Activated CD4-positive, alpha-beta T cell treated with anti-CD3 and anti-CD28 coated beads, Interleukin-2, amount 10 ng/mL, durations not matched to agents 24 days and 14 days (primary cell): ENCODE measurements at regions not wholly inside any gene's neighbourhood (a gene's known extent, or its start where the extent isn't known, plus 50 kb on each side); places are given as distances from the start of the nearest gene placed in this dataset.

ENCODE experiments used
- DNase-seq: peaks from one replicate; pipeline ENCODE4 v3.0.0; 2022
- H3K27ac Mint-ChIP-seq: one replicate; pipeline ENCODE4 v1.8.0; 2022; ENCODE audit warnings: mild to moderate bottlenecking, mixed read lengths
- H3K27me3 Mint-ChIP-seq: one replicate; pipeline ENCODE4 v1.8.0; 2022; ENCODE audit warnings: mixed read lengths
- H3K36me3 Mint-ChIP-seq: one replicate; pipeline ENCODE4 v1.8.0; 2022; ENCODE audit warnings: low read depth, mild to moderate bottlenecking, mixed read lengths
- H3K4me1 Mint-ChIP-seq: one replicate; pipeline ENCODE4 v1.8.0; 2021; ENCODE audit warnings: mixed read lengths
- H3K4me3 Mint-ChIP-seq: one replicate; pipeline ENCODE4 v1.8.0; 2022; ENCODE audit warnings: mild to moderate bottlenecking, moderate library complexity, mixed read lengths
- H3K9me3 Mint-ChIP-seq: one replicate; pipeline ENCODE4 v1.8.0; 2021; ENCODE audit warnings: mixed read lengths
- intact Hi-C: fragments of 100-400 bp; cut with micrococcal nuclease; formaldehyde crosslinking; loops from one replicate; pipeline ENCODE4 v1.15.1; 2023

DNA sequence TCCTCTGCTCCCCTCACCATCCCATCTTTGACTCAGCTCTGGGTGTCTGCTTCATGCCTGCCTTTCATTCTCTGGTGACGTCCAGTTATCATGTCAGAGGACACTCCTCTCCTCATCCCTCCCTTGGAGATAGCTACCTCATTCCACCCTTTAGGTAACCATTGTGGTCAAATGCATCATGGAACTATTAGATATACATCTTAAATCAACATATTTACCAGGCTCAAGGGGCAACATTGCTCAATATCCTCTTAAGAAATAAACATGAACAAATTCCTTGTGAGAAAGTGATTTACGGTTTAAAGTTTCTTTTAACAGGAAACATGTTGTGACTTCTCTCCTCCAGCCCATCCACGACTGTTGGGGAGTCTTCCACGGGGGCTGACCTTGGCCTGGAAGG is 511.6 kb upstream of the IGFBP3 start:
- no peak overlapping the region for H3K4me3 Mint-ChIP-seq
- H3K4me1 Mint-ChIP-seq, result no peaks in the 10 kb centered on the region
- DNase-seq, result no peak
- H3K9me3 Mint-ChIP-seq, result peaks cover 4% of the 10 kb centered on the region
- no peak overlapping the region for H3K27ac Mint-ChIP-seq
- no peaks in the 10 kb centered on the region for H3K36me3 Mint-ChIP-seq
- intact Hi-C loops, result no loop called here
- no peaks in the 10 kb centered on the region for H3K27me3 Mint-ChIP-seq

DNA sequence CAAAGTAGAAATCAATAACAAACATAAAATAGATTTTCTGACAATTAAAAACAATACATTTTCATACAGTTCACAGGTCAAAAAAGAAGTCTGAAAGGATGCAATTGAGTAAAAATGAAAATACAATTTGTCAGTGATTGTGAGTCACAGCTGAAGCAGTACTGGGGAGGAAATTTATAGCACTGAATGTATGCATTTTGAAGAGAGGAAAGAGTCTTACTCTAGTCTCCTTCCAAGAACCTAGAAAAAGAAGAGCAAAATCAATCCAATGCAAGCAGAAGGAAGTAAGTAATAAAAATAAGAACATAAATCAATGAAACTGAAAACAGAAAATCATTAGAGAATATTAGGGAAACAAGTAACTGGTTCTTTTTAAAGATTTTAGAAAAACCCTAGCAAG is 507.2 kb upstream of the IGFBP3 start:
- H3K27me3 Mint-ChIP-seq, result no peaks in the 10 kb centered on the region
- H3K36me3 Mint-ChIP-seq, result no peaks in the 10 kb centered on the region
- no peak overlapping the region for H3K27ac Mint-ChIP-seq
- H3K9me3 Mint-ChIP-seq, result peaks cover 4% of the 10 kb centered on the region
- no peak overlapping the region for H3K4me3 Mint-ChIP-seq
- no peak for DNase-seq
- intact Hi-C loops, result no loop called here
- no peaks in the 10 kb centered on the region for H3K4me1 Mint-ChIP-seq

DNA sequence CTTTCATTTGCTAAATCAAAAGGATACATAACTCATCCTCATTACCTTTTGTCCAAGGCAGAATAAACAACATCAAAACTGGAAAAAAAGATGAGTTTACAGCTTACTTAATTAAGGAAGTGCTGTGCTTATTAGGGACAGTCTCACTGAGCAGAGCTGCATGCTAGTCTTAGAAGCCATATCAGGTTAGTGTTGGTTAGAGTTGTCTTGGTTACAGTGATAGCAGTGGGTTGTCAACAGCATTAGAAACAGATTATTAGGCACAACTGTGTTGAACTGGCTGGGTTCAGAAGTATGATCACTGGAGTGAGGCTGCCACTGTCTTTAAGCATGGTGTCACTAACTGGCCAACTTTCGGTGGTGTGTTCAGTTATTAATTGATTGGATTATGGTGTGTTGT is 503.9 kb upstream of the IGFBP3 start:
- no peaks in the 10 kb centered on the region for H3K4me1 Mint-ChIP-seq
- H3K27ac Mint-ChIP-seq, result no peak overlapping the region
- H3K4me3 Mint-ChIP-seq, result no peak overlapping the region
- H3K27me3 Mint-ChIP-seq, result no peaks in the 10 kb centered on the region
- no peaks in the 10 kb centered on the region for H3K9me3 Mint-ChIP-seq
- intact Hi-C loops, result no loop called here
- no peaks in the 10 kb centered on the region for H3K36me3 Mint-ChIP-seq
- DNase-seq, result no peak

DNA sequence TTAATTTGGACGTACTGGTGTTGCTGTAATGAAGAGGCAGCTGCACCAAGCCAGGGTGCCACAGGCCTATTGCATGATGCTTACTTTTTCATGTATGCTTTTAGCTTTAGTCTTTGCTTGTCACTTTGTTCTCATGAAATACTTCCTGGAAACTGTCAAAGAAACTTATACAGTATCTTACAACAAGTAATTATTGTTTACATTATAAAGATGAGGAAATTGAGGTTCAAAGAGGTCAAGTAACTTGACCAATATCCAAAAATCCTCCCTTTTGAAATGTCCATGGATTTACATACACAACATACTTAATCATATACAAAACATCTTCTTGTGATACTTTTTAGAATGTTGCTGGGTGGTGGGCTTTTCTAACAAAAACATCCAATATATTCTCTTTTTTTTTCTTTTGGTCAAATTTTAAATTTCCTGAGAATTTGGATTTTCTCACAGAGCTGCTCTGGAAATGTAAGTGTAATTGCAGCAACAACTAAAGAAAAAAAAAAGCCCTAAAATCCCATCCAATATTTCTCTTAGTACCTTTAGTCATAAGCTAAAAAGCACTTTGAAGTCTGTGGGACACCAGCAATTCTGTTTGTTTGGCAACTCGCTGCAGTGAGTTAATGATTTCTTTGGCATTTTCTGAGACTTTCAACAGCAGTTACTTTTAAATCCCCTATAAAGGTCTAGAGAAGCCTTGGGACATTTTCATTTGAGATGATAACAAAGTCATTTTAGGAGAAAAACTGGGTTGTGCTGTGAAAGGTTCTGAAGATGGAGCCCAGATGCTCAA is 500.6 kb upstream of the IGFBP3 start:
- no peak overlapping the region for H3K4me3 Mint-ChIP-seq
- H3K27me3 Mint-ChIP-seq, result no peaks in the 10 kb centered on the region
- no peaks in the 10 kb centered on the region for H3K4me1 Mint-ChIP-seq
- H3K36me3 Mint-ChIP-seq, result no peaks in the 10 kb centered on the region
- no peaks in the 10 kb centered on the region for H3K9me3 Mint-ChIP-seq
- no peak overlapping the region for H3K27ac Mint-ChIP-seq
- intact Hi-C loops, result no loop called here
- no peak for DNase-seq

DNA sequence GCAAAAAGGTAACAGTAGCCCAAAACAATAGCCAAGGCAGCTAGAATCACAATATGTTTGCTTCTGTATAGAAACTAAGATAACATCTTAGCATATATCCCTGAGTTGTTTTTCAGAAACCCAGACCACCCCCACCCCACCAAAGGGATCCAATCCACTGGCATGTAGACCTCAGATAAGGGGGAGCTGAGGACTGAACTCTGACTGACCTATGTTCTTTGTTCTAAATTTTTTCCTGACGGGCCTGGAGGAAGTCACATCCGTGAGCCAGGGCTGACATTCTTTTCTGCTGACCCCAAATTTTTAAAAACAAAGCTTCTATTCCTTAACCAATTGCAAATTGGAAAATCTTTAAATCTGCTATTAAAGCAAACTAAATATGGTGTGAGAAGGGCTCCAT is 493.9 kb upstream of the IGFBP3 start:
- no peak overlapping the region for H3K4me3 Mint-ChIP-seq
- DNase-seq, result no peak
- no peaks in the 10 kb centered on the region for H3K36me3 Mint-ChIP-seq
- no peaks in the 10 kb centered on the region for H3K27me3 Mint-ChIP-seq
- intact Hi-C loops, result no loop called here
- H3K27ac Mint-ChIP-seq, result no peak overlapping the region
- peaks cover 7% of the 10 kb centered on the region for H3K9me3 Mint-ChIP-seq
- H3K4me1 Mint-ChIP-seq, result no peaks in the 10 kb centered on the region

DNA sequence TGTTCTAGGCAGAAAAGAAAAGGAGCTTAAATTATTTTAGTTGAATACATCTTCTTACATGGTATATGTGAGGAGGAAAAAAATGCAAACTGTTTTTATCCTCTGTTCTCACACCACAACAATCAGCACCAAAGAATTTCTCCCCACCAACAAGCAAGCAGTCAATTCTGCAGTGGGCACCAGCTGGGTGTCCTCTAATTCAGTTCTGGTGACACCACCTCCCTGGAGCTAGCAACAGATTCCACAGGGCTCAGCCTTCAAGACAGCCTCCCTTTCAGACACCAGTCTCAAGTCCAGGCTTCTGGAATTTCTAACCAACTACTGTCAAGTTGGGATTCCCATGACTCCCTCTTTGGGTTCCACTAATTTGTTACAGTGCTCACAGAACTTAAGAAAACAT is 490.2 kb upstream of the IGFBP3 start:
- DNase-seq, result no peak
- no peak overlapping the region for H3K27ac Mint-ChIP-seq
- H3K9me3 Mint-ChIP-seq, result peaks cover 4% of the 10 kb centered on the region
- no peaks in the 10 kb centered on the region for H3K4me1 Mint-ChIP-seq
- intact Hi-C loops, result no loop called here
- no peaks in the 10 kb centered on the region for H3K27me3 Mint-ChIP-seq
- H3K4me3 Mint-ChIP-seq, result no peak overlapping the region
- no peaks in the 10 kb centered on the region for H3K36me3 Mint-ChIP-seq

DNA sequence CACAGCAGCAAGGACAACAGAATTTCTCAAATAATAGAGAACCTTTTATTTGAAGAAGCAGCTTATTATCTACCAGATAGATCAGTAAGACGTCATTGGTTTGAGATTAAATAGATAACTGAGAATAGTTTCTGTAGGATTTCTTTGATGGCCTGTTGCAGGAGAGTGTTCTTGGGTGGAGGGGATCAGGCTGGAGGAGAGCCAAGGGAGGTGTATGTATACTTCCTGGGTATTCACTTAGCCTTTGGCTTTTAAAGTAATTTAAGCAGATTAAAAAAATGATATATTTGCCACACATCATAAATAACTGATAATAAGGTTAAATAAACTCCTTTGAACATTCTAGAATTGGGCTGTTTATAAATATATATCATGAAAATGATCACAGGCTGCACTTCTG is 486.1 kb upstream of the IGFBP3 start:
- Mint-ChIP-seq H3K4me1 (no peaks in the 10 kb centered on the region), H3K27me3 (no peaks in the 10 kb centered on the region), H3K9me3 (no peaks in the 10 kb centered on the region), H3K4me3 (no peak overlapping the region), H3K27ac (no peak overlapping the region), H3K36me3 (no peaks in the 10 kb centered on the region)
- intact Hi-C loops, result no loop called here
- no peak for DNase-seq

DNA sequence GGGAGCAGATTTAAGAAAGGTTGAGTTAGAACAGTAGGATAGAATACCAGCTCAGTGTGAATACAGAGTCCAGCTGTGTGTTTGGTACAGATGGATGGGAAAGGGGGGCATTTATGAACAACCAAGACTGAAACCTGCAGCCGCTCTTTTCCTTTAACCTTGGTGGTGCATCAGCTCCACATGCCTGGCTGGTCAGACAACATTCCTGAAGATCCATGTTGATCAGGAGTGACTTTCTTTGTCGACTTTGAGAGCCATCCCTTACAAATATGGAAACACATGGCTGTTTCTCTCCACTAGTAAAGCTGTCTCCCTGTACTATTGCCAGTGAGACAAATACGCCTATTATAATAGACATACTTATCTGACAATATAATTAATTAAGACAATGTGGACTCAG is 476.5 kb upstream of the IGFBP3 start:
- Mint-ChIP-seq H3K9me3 (peaks cover 5% of the 10 kb centered on the region), H3K36me3 (no peaks in the 10 kb centered on the region), H3K4me3 (no peak overlapping the region), H3K4me1 (no peaks in the 10 kb centered on the region), H3K27me3 (no peaks in the 10 kb centered on the region), H3K27ac (no peak overlapping the region)
- DNase-seq, result no peak
- intact Hi-C loops, result no loop called here

DNA sequence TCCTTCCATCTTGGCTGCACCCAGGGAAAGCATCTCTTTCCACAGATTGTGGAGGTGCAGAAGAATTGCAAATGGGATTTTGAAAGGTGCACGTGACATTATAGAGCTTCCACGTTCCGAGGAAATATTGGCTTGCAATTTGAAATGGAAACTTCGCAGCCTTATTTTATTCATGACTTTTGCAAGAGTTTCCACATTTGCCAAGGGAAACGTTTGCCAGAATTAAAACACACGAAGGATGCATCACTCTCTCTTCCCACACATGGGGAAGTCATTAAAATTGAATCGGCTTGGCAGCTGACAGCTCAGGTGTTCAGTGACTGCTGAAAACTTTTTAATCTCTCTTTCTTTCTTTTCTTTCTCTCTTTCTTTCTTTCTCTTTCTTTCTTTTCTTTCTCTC is 475.4 kb upstream of the IGFBP3 start:
- Mint-ChIP-seq H3K27me3 (no peaks in the 10 kb centered on the region), H3K9me3 (peaks cover 5% of the 10 kb centered on the region), H3K4me3 (no peak overlapping the region), H3K36me3 (no peaks in the 10 kb centered on the region), H3K27ac (no peak overlapping the region), H3K4me1 (no peaks in the 10 kb centered on the region)
- intact Hi-C loops, result no loop called here
- DNase-seq, result no peak

DNA sequence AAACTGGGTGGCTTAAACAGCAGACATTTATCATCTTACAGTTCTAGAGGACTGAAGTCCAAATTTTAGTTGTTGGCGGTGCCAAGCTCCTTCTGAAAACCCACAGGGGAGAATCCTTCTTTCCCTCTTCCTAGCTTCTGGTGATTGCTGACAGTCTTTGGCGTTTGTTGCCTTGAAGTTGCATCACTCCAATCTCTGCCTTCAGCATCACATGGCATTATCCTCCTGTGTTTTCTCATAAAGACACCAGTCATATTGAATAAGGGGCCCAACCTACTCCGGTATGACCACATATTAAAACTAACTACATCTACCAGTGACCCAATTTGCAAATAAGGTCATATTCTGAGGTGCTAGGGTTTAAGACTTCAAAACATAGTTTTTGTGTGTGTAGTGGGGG is 472.1 kb upstream of the IGFBP3 start:
- Mint-ChIP-seq H3K4me1 (no peaks in the 10 kb centered on the region), H3K4me3 (no peak overlapping the region), H3K9me3 (peaks cover 5% of the 10 kb centered on the region), H3K27me3 (no peaks in the 10 kb centered on the region), H3K27ac (no peak overlapping the region), H3K36me3 (no peaks in the 10 kb centered on the region)
- DNase-seq, result no peak
- intact Hi-C loops, result no loop called here

DNA sequence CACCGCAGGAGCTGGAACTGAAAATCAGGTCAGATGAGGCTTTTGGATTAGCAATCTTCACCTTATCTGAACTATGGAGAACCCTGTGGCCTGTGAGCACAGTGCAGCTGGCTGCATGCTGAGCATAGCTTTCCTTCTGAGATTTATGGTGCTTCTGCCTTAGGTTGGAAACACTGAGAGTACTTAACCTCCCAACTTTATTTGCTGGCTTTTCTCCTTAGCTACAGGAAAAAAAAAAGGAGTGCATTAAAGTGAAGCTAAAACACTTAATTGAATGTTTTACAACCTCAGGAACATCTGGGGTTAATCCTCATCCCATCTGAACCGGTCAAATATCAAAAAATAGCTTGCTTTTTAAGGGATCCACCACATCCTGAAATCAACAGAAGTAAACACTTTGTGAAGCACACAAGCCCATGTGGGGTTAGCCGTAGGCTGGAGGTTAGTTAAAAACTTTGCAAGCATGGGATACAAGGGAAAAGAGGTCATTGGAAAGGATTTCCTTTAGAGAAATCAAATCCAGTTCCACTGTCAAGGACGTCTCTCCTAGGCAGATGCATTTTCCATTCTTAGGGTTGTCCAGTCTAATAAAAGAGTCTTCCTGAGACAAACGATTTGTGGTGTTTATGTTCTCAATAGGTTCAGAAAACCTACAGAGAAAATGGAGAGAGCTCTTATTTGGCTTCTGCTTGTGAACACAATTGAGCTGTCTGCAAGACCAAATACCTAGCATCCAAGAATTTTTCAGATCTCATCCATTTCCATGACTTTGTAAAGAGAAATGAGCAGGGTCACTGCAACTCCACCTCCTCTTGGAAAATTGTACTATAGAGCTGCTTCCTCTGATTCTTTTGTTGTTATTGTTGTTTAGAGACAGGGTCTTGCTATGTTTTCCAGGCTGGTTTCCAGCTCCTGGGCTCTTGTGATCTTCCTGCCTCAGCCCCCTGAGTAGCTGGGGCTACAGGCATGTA is 470.4 kb upstream of the IGFBP3 start:
- no peak overlapping the region for H3K27ac Mint-ChIP-seq
- no peaks in the 10 kb centered on the region for H3K36me3 Mint-ChIP-seq
- no peak for DNase-seq
- no peaks in the 10 kb centered on the region for H3K4me1 Mint-ChIP-seq
- intact Hi-C loops, result no loop called here
- no peak overlapping the region for H3K4me3 Mint-ChIP-seq
- H3K9me3 Mint-ChIP-seq, result no peaks in the 10 kb centered on the region
- H3K27me3 Mint-ChIP-seq, result no peaks in the 10 kb centered on the region

DNA sequence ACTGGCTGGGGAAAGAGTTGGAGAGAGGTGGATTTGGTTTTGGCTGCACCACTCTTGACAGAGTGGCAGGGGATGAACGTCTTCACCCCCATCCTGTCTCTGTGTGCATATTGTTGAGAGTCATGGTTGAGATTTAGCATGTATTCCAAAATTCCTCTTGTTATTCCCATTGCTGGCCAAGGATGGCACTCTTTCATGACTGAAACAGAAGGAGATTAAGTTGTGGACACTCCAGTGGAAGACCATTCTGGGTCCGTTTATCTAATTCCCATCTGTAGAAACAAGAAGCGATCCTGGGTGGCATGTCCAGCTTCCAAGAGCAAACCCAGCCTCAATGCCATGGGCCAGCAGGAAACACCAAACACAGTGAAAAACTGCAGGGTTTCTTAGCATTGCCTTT is 469.0 kb upstream of the IGFBP3 start:
- no peak for DNase-seq
- Mint-ChIP-seq H3K27me3 (no peaks in the 10 kb centered on the region), H3K27ac (no peak overlapping the region), H3K36me3 (no peaks in the 10 kb centered on the region), H3K9me3 (no peaks in the 10 kb centered on the region), H3K4me1 (no peaks in the 10 kb centered on the region), H3K4me3 (no peak overlapping the region)
- intact Hi-C loops, result no loop called here

DNA sequence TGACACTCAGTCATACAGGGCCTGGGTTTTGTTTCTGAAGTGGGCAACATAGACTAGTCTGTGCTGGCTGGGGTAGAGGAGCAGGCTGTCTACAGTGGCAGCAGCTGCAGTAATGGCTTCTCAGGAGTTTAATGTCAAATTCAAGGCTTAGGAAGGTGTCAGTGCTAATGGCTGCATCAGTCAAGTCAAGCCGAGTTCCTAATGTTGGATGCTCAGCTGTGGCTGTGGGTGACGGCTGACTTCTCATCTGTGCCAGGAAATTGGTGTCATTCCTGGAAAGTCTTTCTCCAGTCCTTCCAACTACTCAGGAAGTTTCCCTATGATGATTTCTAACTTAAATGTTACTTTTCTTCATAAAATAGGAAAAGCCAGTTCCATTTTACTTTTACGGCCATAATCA is 468.1 kb upstream of the IGFBP3 start:
- DNase-seq, result no peak
- no peaks in the 10 kb centered on the region for H3K4me1 Mint-ChIP-seq

DNA sequence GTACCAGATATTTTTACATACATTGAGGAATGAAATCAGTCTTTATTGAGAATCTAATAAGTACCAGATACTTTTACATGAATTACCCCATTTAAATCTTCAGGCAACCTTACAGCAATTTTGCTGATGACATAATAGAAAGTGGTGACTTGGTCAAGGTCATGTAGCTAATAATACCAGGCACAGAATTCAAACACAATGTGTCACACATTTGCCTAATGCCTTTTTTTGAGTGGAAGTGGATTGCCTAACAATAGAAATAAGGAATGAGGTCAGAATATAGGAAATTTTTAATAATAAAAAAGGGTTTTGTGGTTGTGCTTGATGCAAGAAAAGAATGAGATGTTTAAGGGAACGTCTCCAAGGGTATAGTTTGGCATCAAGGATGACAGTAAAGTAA is 466.6 kb upstream of the IGFBP3 start:
- Mint-ChIP-seq H3K36me3 (no peaks in the 10 kb centered on the region), H3K9me3 (no peaks in the 10 kb centered on the region), H3K27me3 (no peaks in the 10 kb centered on the region), H3K27ac (no peak overlapping the region), H3K4me3 (no peak overlapping the region), H3K4me1 (no peaks in the 10 kb centered on the region)
- intact Hi-C loops, result no loop called here
- DNase-seq, result no peak

More for the DNA sequence above, 468.1 kb upstream of the IGFBP3 start:
- H3K4me3 Mint-ChIP-seq, result no peak overlapping the region
- no peaks in the 10 kb centered on the region for H3K27me3 Mint-ChIP-seq
- no peaks in the 10 kb centered on the region for H3K36me3 Mint-ChIP-seq
- intact Hi-C loops, result no loop called here
- no peaks in the 10 kb centered on the region for H3K9me3 Mint-ChIP-seq
- H3K27ac Mint-ChIP-seq, result no peak overlapping the region
